HG03378 (cell line): ENCODE measurements at regions not wholly inside any gene's neighbourhood (a gene's known extent, or its start where the extent isn't known, plus 50 kb on each side); places are given as distances from the start of the nearest gene placed in this dataset.
A peak's percentile ranks its signal among the peaks of the same experiment; 100 is the strongest.

ENCODE experiments used
- ATAC-seq: cut with Tn5 transposase; IDR thresholded peaks from one replicate; pipeline ENCODE4 v1.9.1; 2021; ENCODE audit warnings: mild to moderate bottlenecking, moderate library complexity; ENCODE audit not compliant: unreplicated experiment

GRCh38 chr10:116792817-116793216 lies 50.5 kb upstream of the HSPA12A start:
- ATAC-seq: no peak

GRCh38 chr10:116796469-116796868 lies 52.8 kb upstream of the ENO4 start:
- peak; percentile 16 for ATAC-seq

GRCh38 chr10:116796910-116797513 lies 52.3 kb upstream of the ENO4 start:
- ATAC-seq: peak; percentile 76

- ATAC-seq: no peak
These were observed 50.4 kb upstream of the ENO4 start for GRCh38 chr10:116798859-116799258.
